Uterus (tissue), 2 donors: ENCODE measurements at regions not wholly inside any gene's neighbourhood (a gene's known extent, or its start where the extent isn't known, plus 50 kb on each side); places are given as distances from the start of the nearest gene placed in this dataset.

Experiments
- CTCF ChIP-seq, 4 experiments: fragments of 200-600 bp in 2 of 4; fragments of 450-650 bp in 2 of 4; sonication (generic) in 2 of 4; IDR thresholded peaks; one replicate each; pipeline ENCODE4 v1.5.1; 2016 to 2019; ENCODE audit warnings: antibody characterized with exemption in 4 of 4, mild to moderate bottlenecking in 2 of 4, moderate library complexity in 1 of 4
- POLR2A ChIP-seq, 2 donors: fragments of 450-650 bp; IDR thresholded peaks; one replicate each; pipeline ENCODE4 v1.6.1; 2016; ENCODE audit warnings: antibody characterized with exemption in 2 of 2, mild to moderate bottlenecking in 1 of 2, moderate library complexity in 1 of 2

GRCh38 chr22:48686694-48687302 lies 1140.9 kb downstream of the BRD1 start:
- TF ChIP-seq POLR2A (IDR thresholded peaks at IDR 0.05): no peak
- TF ChIP-seq CTCF (IDR thresholded peaks at IDR 0.05): no peak
